HG03520 (cell line): ENCODE measurements at regions not wholly inside any gene's neighbourhood (a gene's known extent, or its start where the extent isn't known, plus 50 kb on each side); places are given as distances from the start of the nearest gene placed in this dataset.
"Not testable (repeated sequence)": the region's sequence is repeated elsewhere in the genome, so short reads cannot be mapped to it uniquely, and the experiment has no call there.

Experiments
- ATAC-seq: cut with Tn5 transposase; IDR thresholded peaks from one replicate; pipeline ENCODE4 v1.9.1; 2021; ENCODE audit warnings: mild to moderate bottlenecking, moderate library complexity; ENCODE audit not compliant: unreplicated experiment

DNA sequence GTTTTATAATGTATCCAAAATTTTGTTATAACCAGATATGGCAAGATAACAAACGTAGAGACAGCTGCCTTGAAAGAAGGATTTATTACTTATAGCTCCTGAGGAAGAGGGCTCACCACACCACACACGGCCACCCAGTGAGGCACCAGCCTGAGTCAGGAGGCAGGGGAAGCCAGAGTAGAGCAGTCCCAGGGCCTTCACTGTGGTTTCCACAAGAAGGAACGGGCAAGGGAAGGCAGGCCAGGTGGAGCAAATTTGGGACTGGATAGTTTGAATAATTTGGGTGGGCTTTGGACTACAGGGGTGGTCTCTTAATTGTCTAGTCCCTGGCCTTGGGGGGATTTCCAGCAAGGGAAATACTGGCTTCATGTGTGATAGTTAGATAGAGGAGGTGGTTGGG is 72.5 kb downstream of the RRAGC start:
- ATAC-seq: no peak

GRCh38 chr1:38786040-38786436 is 73.5 kb downstream of the RRAGC start:
- ATAC-seq: no peak

DNA sequence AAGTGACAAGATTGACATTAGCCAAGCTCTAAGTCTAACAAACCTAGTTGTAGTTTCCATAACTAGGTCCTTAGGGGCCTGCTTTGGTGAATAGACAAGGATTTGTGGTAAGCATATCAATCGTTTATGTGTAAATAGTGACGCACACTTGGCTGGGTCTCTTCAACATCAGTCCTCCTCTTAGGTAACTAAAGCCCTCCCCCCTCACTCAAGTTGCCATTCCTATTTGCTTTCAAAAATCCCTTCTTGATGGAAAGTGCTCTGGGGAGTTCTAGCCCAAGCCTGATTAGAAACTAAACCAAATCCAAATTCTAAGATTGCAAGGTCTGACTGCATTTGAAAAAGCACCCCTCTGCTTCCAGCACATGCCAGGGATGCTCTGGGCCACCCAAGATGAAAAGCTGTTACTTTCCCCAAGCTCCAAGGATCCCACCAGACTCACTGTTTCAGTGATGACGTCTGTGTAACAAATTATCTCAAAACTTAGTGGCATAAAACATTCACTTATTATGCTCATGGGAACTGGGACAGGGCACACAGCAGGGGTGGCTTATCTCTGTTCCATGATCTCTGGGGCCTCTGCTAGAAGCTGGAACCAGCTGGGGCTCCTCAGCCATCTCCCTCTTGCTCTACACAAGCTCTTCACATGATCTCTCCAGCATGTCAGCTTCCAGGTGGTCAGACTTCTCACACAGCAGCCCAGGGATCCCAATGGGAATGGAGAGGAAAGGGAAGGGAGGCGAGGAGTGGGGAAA is 74.1 kb downstream of the RRAGC start:
- no peak for ATAC-seq

- no peak for ATAC-seq
These were observed 74.9 kb downstream of the RRAGC start for GRCh38 chr1:38784452-38785284.

GRCh38 chr1:38783640-38784229 is 75.8 kb downstream of the RRAGC start:
- ATAC-seq: no peak

DNA sequence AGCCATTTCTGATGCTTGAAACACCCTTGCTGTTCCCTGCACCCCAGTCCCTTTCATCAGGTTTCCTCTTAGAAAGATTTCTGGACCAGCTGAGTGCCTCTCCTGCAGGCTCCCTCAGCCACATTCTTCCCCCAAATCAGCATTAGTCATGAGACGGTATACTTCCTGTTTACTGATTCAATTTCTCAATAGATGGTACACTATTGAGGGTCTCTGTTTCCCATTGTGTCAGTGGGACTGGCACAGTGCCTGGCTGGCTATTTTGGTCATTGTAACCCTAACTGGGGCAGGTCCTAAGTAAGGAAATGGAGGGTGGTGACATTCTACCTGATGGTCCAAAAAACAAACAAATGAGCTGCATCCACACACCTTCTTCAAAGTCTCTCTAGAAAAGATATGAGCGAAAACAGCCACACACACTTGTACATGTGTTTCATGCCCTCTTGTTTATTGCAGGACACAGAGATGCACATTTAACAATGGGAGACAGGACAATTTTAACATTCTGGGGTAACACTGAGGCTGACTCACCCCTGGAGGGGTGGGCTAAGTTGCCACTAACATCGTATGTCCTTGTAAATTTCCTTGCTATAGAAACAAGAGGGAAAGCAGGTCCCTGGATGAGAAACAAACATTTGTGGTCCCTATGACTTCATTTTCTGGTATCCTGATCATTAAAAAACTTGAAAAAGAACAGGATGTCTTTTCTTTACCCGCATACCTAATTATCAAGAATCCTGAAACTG is 77.5 kb downstream of the RRAGC start:
- ATAC-seq: no peak

DNA sequence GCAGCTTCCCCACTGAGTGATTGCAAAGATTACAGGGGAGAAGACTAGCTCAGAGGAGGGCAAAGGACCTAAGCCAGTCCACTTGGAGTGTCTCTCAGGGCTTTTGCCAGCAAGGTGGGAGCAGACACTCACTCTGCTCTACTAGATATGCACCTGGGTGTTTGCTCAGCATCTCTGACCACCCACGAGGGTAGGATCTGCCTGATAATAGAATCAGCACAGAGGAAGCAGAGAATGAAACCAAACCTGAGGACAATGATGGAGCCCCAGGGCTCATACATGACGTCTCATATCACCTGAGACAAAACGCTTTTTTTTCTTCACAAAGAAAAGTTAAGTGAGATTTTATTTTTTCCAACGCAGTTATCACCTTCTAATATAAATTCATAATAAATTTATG is 79.4 kb downstream of the RRAGC start:
- ATAC-seq: no peak

- no peak for ATAC-seq
These were observed 80.1 kb downstream of the RRAGC start for GRCh38 chr1:38779491-38779890.

DNA sequence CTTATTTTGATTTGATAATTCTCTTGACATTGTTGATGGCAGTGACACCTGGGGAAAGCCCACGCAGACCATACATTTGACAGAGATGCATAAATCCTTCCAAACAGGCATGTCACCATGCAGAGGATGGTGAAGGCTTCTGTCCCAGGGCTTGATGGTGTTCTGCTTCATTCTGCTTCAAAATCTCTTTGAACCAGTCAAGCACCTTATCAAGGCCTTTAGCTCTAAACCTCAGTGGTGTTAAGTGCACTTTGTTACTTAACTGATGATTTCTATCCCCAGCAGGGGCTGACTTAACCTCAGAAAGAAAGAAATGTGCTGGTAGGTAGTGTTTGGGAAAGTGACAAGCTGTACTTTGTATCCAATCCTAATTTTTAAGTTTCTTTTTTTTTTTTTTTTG is 81.1 kb downstream of the RRAGC start:
- no peak for ATAC-seq

DNA sequence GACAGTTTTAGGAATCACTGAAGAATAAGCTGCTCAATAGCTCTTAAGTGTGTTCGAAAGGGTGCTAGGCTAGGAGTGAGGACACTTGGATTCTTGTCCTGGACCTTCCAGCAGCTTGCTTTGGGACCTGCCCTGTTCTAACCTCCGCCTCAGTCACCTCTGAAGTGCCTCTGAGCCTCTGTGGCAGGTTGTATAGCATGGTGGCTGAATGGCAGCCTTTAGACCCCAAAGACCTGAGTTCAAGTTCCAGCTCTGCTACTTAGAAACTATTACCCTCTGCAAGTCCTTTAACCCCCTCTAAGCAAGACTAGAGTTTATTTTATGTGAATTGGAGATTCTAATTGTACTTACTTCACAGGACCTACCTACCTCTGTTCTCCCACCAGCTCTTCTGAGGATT is 81.5 kb downstream of the RRAGC start:
- ATAC-seq: no peak

- ATAC-seq: no peak
These were observed 82.1 kb downstream of the RRAGC start for GRCh38 chr1:38777464-38777957.

GRCh38 chr1:38776466-38777065 is 83.0 kb downstream of the RRAGC start:
- no peak for ATAC-seq

DNA sequence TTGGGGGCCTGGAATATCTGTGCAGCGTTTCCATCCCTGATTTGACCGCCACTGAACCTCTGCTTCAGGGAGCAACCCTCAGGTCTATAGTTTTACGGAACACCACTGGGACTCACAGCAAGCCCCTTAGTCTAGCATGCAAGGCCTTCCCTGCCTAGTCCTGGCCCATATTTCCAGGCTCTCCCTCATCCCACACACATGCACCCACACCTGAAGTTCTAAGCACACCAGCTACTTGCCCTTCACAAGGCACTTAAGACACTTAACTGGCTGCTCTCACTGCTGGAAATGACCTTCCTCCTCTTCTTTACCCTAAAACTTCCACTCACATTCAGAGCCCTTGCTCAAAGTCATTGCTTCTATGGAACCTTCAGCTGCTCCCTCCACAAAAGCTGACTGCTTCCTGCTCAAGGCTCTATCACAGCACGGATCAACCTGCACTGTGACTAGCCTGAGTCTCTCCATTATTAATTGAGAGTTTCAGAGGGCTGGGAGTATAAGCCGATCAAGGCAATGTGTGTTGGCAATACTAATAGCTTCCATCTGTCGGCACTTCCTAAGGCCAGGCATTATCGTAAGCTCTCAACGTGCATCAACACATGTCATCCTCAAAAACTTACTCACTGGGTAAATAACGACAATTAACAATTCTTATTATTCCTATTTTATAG is 84.3 kb downstream of the RRAGC start:
- ATAC-seq: no peak

- no peak for ATAC-seq
These were observed 86.1 kb downstream of the RRAGC start for GRCh38 chr1:38773483-38773882.

- no peak for ATAC-seq
These were observed 86.6 kb downstream of the RRAGC start for GRCh38 chr1:38772953-38773352.

- no peak for ATAC-seq
These were observed 87.5 kb downstream of the RRAGC start for GRCh38 chr1:38772026-38772425.

DNA sequence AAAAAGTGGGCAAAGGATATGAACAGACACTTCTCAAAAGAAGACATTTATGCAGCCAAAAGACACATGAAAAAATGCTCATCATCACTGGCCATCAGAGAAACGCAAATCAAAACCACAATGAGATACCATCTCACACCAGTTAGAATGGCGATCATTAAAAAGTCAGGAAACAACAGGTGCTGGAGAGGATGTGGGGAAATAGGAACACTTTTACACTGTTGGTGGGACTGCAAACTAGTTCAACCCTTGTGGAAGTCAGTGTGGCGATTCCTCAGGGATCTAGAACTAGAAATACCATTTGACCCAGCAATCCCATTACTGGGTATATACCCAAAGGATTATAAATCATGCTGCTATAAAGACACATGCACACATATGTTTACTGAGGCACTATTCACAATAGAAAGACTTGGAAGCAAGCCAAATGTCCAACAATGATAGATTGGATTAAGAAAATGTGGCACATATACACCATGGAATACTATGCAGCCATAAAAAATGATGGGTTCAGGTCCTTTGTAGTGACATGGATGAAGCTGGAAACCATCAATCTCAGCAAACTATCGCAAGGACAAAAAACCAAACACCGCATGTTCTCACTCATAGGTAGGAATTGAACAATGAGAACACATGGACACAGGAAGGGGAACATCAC is 88.9 kb downstream of the RRAGC start:
- not testable (repeated sequence) for ATAC-seq

DNA sequence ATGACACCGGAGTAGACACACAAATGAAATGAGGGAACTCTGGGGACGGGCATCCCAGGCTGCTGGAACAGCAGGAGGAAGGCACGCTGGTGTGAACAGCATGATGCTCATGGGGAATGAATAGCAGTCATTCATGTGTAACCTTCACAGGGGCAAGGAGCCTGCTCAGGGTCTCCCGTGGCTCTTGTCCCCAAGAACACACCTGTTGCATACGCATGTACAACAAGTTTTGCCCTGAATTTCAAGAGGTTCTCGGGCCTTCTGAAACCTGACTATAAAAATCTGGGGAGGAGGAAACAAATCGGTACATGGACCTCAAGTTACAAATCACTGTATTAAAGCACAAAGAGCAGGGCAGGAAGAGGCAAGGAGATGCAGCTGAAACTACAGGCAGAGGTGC is 93.4 kb downstream of the RRAGC start:
- no peak for ATAC-seq

DNA sequence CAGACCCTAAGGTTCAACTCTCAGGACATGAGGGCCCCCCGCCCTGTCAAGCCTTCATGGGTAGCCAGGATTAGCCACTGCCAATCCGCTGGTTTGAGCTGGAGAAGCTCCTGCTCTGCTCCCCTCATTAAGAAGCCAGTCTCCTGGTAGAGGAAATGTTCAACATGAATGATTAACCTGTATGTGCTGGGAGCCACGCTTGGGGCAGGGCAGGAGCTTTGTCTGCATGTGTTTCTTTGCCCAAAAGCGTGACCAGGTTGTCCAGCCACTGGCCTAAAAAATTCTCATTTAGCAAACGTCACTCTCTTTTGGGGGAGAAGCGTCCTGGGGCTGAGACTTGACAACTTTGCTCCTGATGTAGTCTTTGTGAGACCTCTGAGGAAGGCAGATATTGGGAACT is 96.5 kb downstream of the RRAGC start:
- ATAC-seq: no peak

GRCh38 chr1:38760562-38760961 is 99.0 kb downstream of the RRAGC start:
- no peak for ATAC-seq
